Liver (tissue), 8 donors: ENCODE measurements at regions not wholly inside any gene's neighbourhood (a gene's known extent, or its start where the extent isn't known, plus 50 kb on each side); places are given as distances from the start of the nearest gene placed in this dataset.

Source experiments
- DNase-seq: peaks from one replicate; pipeline ENCODE4 v3.0.0-alpha.2; 2017; ENCODE audit warnings: low spot score
- H3K27ac ChIP-seq, 2 donors: one replicate each; pipeline ENCODE4 v1.7.0; 2013; ENCODE audit warnings: inconsistent platforms in 2 of 2, low read length in 2 of 2, control low read depth in 1 of 2, low read depth in 1 of 2, mild to moderate bottlenecking in 1 of 2
- H3K27me3 ChIP-seq, 4 donors: one replicate each; pipeline versions ENCODE4 v1.6.1 to v1.7.0; 2013; ENCODE audit warnings: low read length in 3 of 4, inconsistent platforms in 1 of 4, mild to moderate bottlenecking in 1 of 4, moderate library complexity in 1 of 4; ENCODE audit not compliant: control insufficient read depth in 4 of 4, insufficient read depth in 4 of 4
- H3K36me3 ChIP-seq, 4 donors: one replicate each; pipeline versions ENCODE4 v1.6.1 to v1.7.0; 2013; ENCODE audit warnings: low read length in 3 of 4, mild to moderate bottlenecking in 3 of 4, low read depth in 1 of 4, moderate library complexity in 1 of 4; ENCODE audit not compliant: control insufficient read depth in 4 of 4, insufficient read depth in 3 of 4
- H3K4me1 ChIP-seq, 4 donors: one replicate each; pipeline versions ENCODE4 v1.6.1 to v1.7.0; 2013; ENCODE audit warnings: low read length in 3 of 4, mild to moderate bottlenecking in 3 of 4, moderate library complexity in 1 of 4; ENCODE audit not compliant: control insufficient read depth in 4 of 4, insufficient read depth in 4 of 4
- H3K4me3 ChIP-seq, 3 donors: one replicate each; pipeline versions ENCODE4 v1.6.1 to v1.7.0; 2013; ENCODE audit warnings: low read length in 3 of 3, control low read depth in 1 of 3, low read depth in 1 of 3, mild to moderate bottlenecking in 1 of 3
- H3K9ac ChIP-seq, 2 donors: one replicate each; pipeline ENCODE4 v1.7.0; 2013; ENCODE audit warnings: low read length in 2 of 2, mild to moderate bottlenecking in 2 of 2, moderate library complexity in 2 of 2, control low read depth in 1 of 2, low read depth in 1 of 2
- H3K9me3 ChIP-seq, 4 donors: one replicate each; pipeline versions ENCODE4 v1.6.1 to v1.7.0; 2013; ENCODE audit warnings: low read length in 3 of 4; ENCODE audit not compliant: control insufficient read depth in 4 of 4
- ATF3 ChIP-seq: IDR thresholded peaks from 2 replicates; pipeline ENCODE4 v1.6.1; 2016; ENCODE audit warnings: antibody characterized with exemption
- EGR1 ChIP-seq, 2 donors: IDR thresholded peaks; 2 replicates each; pipeline ENCODE4 v1.6.1; 2016 to 2018; ENCODE audit warnings: antibody characterized with exemption in 2 of 2, low read depth in 2 of 2
- FOXA1 ChIP-seq: IDR thresholded peaks from 2 replicates; pipeline ENCODE4 v1.6.1; 2016; ENCODE audit warnings: antibody characterized with exemption
- FOXA2 ChIP-seq: IDR thresholded peaks from 2 replicates; pipeline ENCODE4 v1.6.1; 2016; ENCODE audit warnings: antibody characterized with exemption
- GABPA ChIP-seq, 2 donors: IDR thresholded peaks in 1 of 2; conservative IDR thresholded peaks in 1 of 2; 2 replicates each; pipeline ENCODE4 v1.6.1; 2016; ENCODE audit warnings: antibody characterized with exemption in 2 of 2, mild to moderate bottlenecking in 1 of 2, moderate library complexity in 1 of 2
- HNF4A ChIP-seq, 2 donors: conservative IDR thresholded peaks; 2 replicates each; pipeline ENCODE4 v1.6.1; 2016; ENCODE audit warnings: antibody characterized with exemption in 2 of 2, mild to moderate bottlenecking in 2 of 2
- HNF4G ChIP-seq: IDR thresholded peaks from 2 replicates; pipeline ENCODE4 v1.6.1; 2016; ENCODE audit warnings: antibody characterized with exemption
- JUND ChIP-seq, 2 donors: IDR thresholded peaks; 2 replicates each; pipeline ENCODE4 v1.6.1; 2016; ENCODE audit warnings: antibody characterized with exemption in 2 of 2
- NR2F2 ChIP-seq: IDR thresholded peaks from 2 replicates; pipeline ENCODE4 v1.6.1; 2016; ENCODE audit warnings: antibody characterized with exemption
- RAD21 ChIP-seq, 2 donors: IDR thresholded peaks; 2 replicates each; pipeline ENCODE4 v1.6.1; 2016; ENCODE audit warnings: antibody characterized with exemption in 2 of 2, mild to moderate bottlenecking in 2 of 2
- REST ChIP-seq: IDR thresholded peaks from 2 replicates; pipeline ENCODE4 v1.6.1; 2016; ENCODE audit warnings: antibody characterized with exemption, mild to moderate bottlenecking
- RXRA ChIP-seq, 2 donors: IDR thresholded peaks; 2 replicates each; pipeline ENCODE4 v1.6.1; 2017 to 2018; ENCODE audit warnings: antibody characterized with exemption in 2 of 2, mild to moderate bottlenecking in 1 of 2
- SP1 ChIP-seq: IDR thresholded peaks from 2 replicates; pipeline ENCODE4 v1.6.1; 2018; ENCODE audit warnings: antibody characterized with exemption, mild to moderate bottlenecking
- TAF1 ChIP-seq: conservative IDR thresholded peaks from 2 replicates; pipeline ENCODE4 v1.6.1; 2016; ENCODE audit warnings: antibody characterized with exemption, mild to moderate bottlenecking
- YY1 ChIP-seq: IDR thresholded peaks from 2 replicates; pipeline ENCODE4 v1.6.1; 2016; ENCODE audit warnings: antibody characterized with exemption, mild to moderate bottlenecking
- ZBTB33 ChIP-seq: IDR thresholded peaks from 2 replicates; pipeline ENCODE4 v1.6.1; 2016; ENCODE audit warnings: antibody characterized with exemption
- WGBS: extraction: QIAGEN DNeasy Blood & Tissue Kit; methylation state at CpG from one replicate; pipeline ENCODE4 v1.1.7; 2013; 5-methylcytosine and 5-hydroxymethylcytosine counted together
- TF ChIP-seq, protein P1 (sequence below): fragments of 150-350 bp; IDR thresholded peaks from 2 replicates; pipeline ENCODE4 v1.5.1; 2017; ENCODE audit warnings: improper control_type of control experiment, low read depth, low read length; ENCODE audit not compliant: missing input control
- TF ChIP-seq, protein P2 (sequence below): IDR thresholded peaks from 2 replicates; pipeline ENCODE4 v1.6.1; 2016; ENCODE audit warnings: antibody characterized with exemption
- donor health status: healthy.
- donor health status: healthy.
- donor health status: healthy.
- donor health status: healthy.
- donor health status: healthy.

GRCh38 chr12:88866881-88867280 is 286.6 kb upstream of the KITLG start:
- Histone ChIP-seq H3K4me3 (no peak overlapping the region), H3K27me3 (no peaks in the 10 kb centered on the region), H3K4me1 (no peaks in the 10 kb centered on the region), H3K27ac (no peak overlapping the region), H3K9ac (no peak overlapping the region), H3K36me3 (no peaks in the 10 kb centered on the region), H3K9me3 (no peaks in the 10 kb centered on the region)
- 93% methylated on average over 4 of the region's 4 CpGs for WGBS
- TF ChIP-seq TAF1 = no peak
- TF ChIP-seq JUND (IDR thresholded peaks at IDR 0.05) = no peak
- TF ChIP-seq, protein P1, sequence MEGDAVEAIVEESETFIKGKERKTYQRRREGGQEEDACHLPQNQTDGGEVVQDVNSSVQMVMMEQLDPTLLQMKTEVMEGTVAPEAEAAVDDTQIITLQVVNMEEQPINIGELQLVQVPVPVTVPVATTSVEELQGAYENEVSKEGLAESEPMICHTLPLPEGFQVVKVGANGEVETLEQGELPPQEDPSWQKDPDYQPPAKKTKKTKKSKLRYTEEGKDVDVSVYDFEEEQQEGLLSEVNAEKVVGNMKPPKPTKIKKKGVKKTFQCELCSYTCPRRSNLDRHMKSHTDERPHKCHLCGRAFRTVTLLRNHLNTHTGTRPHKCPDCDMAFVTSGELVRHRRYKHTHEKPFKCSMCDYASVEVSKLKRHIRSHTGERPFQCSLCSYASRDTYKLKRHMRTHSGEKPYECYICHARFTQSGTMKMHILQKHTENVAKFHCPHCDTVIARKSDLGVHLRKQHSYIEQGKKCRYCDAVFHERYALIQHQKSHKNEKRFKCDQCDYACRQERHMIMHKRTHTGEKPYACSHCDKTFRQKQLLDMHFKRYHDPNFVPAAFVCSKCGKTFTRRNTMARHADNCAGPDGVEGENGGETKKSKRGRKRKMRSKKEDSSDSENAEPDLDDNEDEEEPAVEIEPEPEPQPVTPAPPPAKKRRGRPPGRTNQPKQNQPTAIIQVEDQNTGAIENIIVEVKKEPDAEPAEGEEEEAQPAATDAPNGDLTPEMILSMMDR = no peak
- TF ChIP-seq EGR1 (IDR thresholded peaks at IDR 0.05; ENCODE audit: low read depth in 2 of 2) = no peak
- no peak for TF ChIP-seq GABPA (IDR thresholded peaks at IDR 0.05 in 1 of 2, conservative IDR thresholded peaks at IDR 0.05 in 1 of 2)
- no peak for TF ChIP-seq HNF4A (conservative IDR thresholded peaks at IDR 0.05)
- TF ChIP-seq, protein P2, sequence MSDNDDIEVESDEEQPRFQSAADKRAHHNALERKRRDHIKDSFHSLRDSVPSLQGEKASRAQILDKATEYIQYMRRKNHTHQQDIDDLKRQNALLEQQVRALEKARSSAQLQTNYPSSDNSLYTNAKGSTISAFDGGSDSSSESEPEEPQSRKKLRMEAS = no peak
- TF ChIP-seq SP1 = no peak
- TF ChIP-seq RXRA (IDR thresholded peaks at IDR 0.05) = no peak
- TF ChIP-seq FOXA2 = no peak
- no peak for DNase-seq

GRCh38 chr12:88865537-88865936 is 285.3 kb upstream of the KITLG start:
- H3K9me3 ChIP-seq = no peaks in the 10 kb centered on the region
- no peaks in the 10 kb centered on the region for H3K27me3 ChIP-seq
- no peaks in the 10 kb centered on the region for H3K36me3 ChIP-seq
- no peak overlapping the region for H3K4me3 ChIP-seq
- no peak for DNase-seq
- H3K4me1 ChIP-seq = no peaks in the 10 kb centered on the region
- TF ChIP-seq SP1 (no peak), JUND (IDR thresholded peaks at IDR 0.05) (no peak), TAF1 (no peak), FOXA2 (no peak), REST (no peak), RAD21 (IDR thresholded peaks at IDR 0.05) (no peak), HNF4G (no peak), NR2F2 (no peak), FOXA1 (no peak), HNF4A (conservative IDR thresholded peaks at IDR 0.05) (no peak), ZBTB33 (no peak), RXRA (IDR thresholded peaks at IDR 0.05) (no peak), GABPA (IDR thresholded peaks at IDR 0.05 in 1 of 2, conservative IDR thresholded peaks at IDR 0.05 in 1 of 2) (no peak), ATF3 (no peak), EGR1 (IDR thresholded peaks at IDR 0.05; ENCODE audit: low read depth in 2 of 2) (no peak), YY1 (no peak)
- TF ChIP-seq, protein P1 = no peak
- TF ChIP-seq, protein P2 = no peak
- H3K9ac ChIP-seq = no peak overlapping the region
- no peak overlapping the region for H3K27ac ChIP-seq
- WGBS = 89% methylated on average over 1 of the region's 1 CpG
